CD4-positive, alpha-beta T cell treated with Interleukin-1 beta for 1 hour (primary cell): ENCODE measurements at regions not wholly inside any gene's neighbourhood (a gene's known extent, or its start where the extent isn't known, plus 50 kb on each side); places are given as distances from the start of the nearest gene placed in this dataset.

Experiments used
- DNase-seq, 2 donors: peaks; one replicate each; pipeline ENCODE4 v3.0.0-alpha.2; 2020 to 2022

DNA sequence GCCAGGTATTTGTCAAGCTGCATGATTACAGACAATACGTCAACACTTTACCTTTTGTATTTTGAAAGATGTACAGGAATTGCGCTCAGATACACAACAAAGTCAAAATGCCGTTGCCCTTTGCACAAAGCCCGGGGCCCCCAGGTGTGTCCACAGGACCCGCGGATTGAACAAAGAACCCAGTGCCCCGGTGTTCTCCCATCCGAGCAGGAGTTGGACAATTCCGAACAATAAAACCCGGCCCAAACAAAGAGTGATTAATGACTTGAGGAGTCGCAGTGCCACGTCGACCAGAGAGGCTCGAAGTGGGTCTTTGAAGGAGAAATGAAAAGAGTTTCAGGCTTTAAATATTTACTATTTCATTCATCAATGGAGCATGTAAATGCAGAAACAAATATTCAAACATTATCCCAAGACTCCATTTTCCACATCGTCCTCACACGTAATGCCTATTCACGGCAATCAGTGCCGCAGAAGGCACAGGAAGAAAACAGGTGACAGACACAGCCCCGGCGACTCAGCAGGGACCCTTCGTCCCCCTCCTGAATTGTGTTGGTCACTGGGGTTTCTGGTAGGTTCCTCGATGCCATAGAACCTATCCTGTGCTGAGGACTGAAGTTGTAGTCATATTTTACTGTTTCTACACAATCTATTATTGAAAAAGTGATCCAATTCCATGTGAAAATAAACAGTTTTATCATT, 70.9 kb upstream of the MGMT start:
- DNase-seq: no peak

- no peak for DNase-seq
Measured at GRCh38 chr10:129397198-129397974, 69.7 kb upstream of the MGMT start.

- no peak for DNase-seq
Measured at GRCh38 chr10:129398711-129399141, 68.3 kb upstream of the MGMT start.

GRCh38 chr10:129400426-129400825, 66.6 kb upstream of the MGMT start:
- no peak for DNase-seq

DNA sequence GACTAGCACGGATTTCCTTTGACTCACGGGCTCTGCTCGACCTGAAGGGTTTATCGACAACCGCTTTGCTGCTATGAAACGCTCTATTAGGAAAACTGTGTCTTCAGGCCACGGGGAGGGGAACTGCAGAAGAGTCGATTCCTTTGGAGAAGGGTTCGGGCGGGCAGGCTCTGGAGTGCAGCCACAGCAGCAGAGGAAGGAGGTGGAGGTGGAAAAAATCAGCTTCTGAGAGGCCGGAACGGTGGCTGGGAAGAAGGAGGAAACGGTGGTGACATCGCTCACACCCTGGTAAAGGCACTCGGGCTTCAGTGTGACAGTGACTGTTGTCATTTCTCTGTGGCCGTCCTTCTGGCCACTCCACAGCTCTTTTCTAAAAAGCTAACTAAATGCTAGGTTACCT, 64.6 kb upstream of the MGMT start:
- no peak for DNase-seq

GRCh38 chr10:129404091-129404490, 63.0 kb upstream of the MGMT start:
- no peak for DNase-seq

DNA sequence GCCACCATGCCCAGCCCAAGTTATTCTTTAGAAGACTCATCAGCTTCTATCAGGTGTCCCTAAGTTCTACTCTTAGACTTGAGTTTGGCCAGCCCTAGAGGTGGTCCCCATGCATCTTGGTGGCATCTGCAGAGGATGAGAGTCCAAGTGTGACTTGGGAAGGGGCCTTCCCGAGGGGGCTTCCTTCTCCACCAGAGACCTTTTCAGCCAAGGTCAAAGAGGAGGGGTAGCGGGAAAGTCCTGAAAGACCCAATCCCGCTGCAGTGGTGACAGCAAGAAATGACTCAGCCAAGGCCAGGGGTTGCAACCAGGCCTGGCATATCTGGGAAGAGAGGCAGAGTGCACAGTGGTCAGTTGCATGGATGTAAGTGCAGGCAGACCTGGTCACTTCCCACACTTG, 61.7 kb upstream of the MGMT start:
- DNase-seq: no peak

DNA sequence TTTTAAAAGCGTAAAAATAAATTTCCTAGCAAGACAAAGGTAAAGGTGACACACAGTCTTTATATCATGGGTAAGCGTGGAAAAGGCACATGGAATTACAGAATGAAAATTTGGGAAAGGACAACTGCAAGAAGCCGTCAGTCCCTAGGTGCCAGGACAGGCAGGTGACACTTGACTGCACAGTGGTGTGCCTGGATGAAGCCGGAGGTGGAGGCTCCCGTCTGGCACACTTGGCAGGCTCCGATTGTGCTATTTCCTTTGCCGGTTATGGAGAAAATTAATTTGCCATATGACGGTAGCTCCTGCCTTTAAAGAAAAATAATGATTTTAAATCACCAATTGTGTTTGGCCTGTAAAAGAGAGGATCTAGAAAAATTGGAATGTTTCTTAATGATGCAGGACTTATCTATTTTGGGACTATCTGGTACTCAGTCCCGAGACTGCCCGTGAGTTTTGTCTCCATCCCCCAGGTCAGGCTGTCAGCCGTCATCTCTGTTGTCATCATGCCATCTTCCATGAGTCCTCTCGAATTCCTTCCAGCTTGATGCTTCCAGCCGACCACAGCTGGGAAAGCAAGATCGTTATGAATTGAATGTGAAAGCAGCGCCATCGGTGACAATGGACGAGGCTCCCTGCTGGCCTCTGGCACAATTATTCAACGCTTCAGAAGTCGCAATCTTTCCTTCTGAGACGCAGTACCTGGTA, 56.2 kb upstream of the MGMT start:
- DNase-seq: no peak

GRCh38 chr10:129411393-129411705, 55.7 kb upstream of the MGMT start:
- DNase-seq: no peak

- DNase-seq: no peak
Measured at GRCh38 chr10:129411772-129412171, 55.3 kb upstream of the MGMT start.

- DNase-seq: no peak
Measured at GRCh38 chr10:129413024-129413423, 54.0 kb upstream of the MGMT start.

GRCh38 chr10:129415215-129416140, 51.6 kb upstream of the MGMT start:
- no peak for DNase-seq

DNA sequence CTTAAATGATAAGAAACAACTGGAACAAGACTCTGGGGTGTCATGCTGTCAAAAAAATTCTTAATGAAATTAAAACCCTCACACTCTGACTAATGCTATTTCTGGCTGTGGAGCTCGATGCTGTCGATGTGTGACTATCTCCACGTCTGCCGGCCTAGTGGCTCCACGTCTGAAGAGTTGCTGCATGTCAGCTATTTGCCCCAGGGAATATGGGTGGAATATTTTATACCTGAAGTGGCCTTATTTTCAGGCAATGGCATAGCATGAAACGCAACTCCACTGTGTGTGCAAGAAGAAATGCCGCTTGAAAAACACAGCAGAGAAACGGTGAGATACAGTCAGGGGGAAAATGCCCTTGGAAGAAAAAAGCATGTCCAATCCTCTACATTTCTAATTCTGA, 50.9 kb upstream of the MGMT start:
- DNase-seq: no peak

GRCh38 chr10:129416956-129417765, 49.9 kb upstream of the MGMT start:
- no peak for DNase-seq
